GM18870 (cell line): ENCODE measurements at regions not wholly inside any gene's neighbourhood (a gene's known extent, or its start where the extent isn't known, plus 50 kb on each side); places are given as distances from the start of the nearest gene placed in this dataset.

ENCODE experiments used
- ATAC-seq: cut with Tn5 transposase; IDR thresholded peaks from one replicate; pipeline ENCODE4 v1.9.1; 2021; ENCODE audit warnings: moderate library complexity; ENCODE audit not compliant: unreplicated experiment

DNA sequence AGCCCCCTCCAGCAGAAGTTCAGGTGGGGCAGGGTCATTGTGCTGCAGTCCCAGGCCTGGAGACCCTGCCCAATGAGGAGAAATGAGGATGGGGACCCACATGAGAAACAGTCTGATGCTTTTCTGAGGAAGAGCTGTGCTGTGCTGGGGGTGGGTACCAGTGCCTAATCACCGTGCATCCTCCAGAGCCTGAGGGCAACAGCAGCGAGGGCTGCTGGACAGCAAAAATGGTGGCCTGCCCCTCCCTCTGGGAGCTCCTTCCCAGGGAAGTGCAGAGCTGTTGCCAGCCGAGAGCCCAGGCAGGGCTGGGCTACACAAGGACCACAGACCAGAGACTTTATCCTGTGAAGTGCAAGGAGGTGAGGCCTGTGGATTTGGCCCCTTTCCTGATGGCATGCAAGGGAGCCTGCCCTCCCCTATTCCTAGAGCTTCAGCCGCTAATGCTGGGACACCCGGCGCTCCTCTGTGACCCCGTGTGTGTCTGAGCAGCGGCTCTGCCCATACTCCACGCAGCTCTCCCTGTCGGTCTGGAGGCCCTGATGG is 134.8 kb downstream of the DSEL start:
- no peak for ATAC-seq

DNA sequence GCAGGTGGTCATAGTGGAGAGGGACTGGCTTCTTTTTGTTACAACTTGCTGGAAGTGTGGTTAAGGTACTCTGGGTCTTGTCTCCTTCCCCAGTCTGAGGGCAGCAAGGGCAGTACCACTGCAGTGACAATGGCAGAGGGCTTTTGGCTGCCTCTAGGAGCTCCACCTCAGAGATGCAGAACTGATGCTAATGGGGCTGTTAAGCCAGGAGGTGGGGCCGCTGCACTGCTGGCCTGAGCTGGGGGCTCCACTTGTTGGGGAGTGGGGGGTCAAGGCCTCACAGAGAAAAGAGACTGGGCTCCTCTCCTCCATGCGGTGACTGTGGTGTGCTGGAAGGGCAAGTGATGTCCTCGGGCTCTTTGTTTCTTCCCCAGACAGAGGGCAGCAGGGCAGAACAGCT is 135.7 kb downstream of the DSEL start:
- no peak for ATAC-seq

GRCh38 chr18:67379981-67380380 is 136.5 kb downstream of the DSEL start:
- no peak for ATAC-seq

DNA sequence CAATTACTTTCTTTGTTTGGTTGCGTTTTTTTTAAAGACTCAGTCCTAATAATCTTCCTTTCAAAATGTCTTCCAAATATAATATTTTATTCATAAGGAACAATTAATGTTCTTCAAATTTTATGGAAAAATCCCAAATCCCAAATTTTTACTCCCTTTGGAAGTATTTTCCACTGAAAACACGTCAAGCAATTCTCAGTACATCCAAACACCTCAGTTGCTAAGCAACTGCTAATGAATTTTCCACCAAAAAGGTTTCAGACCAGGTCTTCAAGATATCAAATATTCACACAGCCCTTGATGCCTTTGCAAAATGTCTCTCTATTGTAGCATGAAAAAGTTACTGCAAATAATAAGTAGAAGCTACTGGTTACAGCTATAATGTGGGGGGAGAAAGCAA is 140.1 kb downstream of the DSEL start:
- no peak for ATAC-seq

GRCh38 chr18:67373636-67374035 is 142.9 kb downstream of the DSEL start:
- no peak for ATAC-seq

GRCh38 chr18:67367540-67367939 is 149.0 kb downstream of the DSEL start:
- no peak for ATAC-seq

DNA sequence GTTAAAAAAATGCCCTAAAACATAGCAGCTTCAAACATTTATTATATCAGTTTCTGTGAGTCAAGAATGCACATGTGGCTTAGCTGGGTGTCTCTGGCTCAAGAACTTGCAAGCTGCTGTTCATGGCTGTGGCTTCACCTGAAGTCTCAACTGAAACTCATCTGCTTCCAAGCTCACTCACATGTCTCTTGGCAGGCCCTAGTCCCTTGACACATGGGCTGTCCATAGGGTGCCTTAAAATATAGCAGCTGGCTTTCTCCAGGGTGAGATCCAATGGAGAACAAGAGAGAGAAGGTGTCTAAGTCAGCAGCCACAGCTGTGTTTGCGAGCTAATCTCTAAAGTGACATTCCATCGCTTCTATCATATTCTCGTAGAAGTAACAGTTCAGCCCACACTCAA is 152.8 kb downstream of the DSEL start:
- no peak for ATAC-seq

- ATAC-seq: no peak
These were observed 153.6 kb downstream of the DSEL start for GRCh38 chr18:67362906-67363305.

DNA sequence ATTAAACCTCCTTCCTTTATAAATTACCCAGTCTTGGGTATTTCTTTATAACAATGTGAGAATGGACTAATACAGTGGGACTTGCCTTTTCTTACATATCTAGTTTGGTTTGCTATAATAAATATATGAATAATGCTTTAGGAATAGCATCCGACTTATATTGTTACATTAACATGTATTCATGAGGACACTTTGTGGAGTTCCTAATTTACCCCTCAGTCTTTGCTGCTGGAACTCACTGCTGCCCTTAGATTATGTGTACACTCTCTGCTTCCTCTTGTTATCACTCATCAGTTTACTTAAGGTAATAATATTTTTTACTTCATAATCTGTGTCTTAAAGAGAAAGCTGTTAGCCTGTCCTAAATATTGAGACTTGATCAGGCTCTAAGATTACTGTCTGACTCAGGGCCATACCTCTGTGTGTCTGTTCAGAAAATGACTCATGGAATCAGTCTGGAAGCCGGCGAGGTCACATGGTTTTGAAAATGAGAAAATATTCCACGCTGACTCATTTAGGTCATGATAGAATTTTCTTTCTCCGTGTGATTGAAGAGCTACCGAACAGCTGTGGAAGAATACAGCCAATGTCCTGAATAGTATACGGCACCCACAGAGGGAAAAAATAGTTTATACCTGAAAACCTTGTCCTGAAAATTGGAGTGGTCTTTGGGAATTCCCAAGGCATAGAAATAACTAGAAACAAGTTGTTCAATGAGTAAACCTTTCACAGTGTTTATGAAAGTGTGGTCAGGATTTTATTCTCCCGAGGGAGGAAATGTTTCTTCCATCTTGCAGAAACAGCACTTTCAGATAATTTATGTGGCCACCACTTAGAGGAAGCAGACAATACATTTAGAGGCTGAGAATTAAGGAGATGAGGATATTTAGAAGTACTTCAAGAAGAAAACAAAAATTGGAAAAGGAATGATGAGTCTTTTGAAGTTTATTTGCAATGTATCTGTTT is 156.4 kb downstream of the DSEL start:
- peak; percentile 96 for ATAC-seq

- ATAC-seq: no peak
These were observed 157.6 kb downstream of the DSEL start for GRCh38 chr18:67358947-67359346.

DNA sequence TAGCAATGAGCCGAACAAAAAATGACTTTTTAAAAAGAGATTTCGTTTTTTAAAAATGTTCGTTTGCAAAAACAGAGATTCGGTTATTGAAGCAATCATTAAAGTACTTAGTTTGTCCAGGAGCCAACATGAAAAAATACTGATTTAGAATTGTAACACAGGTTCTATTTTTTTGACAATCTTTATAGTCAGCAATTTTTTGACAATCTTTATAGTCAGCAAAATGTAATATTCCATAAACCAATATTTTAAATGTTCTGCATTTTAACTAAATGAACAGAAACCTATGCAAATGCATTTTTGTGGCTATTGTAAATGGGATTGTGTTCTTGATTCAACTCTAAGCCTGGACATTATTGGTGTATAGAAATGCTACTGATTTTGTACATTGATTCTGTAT is 161.8 kb downstream of the DSEL start:
- no peak for ATAC-seq

DNA sequence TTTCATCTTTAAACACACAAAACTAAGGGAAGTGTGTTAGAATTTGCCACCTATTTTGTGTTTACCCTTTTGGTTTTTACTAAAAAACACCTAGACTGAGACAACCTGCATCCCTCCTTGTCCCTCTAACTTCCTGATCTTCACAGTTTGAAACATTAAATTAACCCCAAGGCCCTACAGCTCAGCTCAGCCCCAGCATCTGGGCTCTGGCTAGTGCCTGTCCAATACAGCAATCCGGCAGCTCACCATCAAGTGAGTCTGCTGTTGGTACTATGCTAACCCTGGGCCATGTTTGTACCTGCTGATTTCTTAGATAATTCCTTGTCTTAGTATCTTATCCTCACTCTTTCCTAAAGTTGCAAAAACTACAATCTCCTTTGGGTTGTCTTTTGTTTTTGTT is 162.4 kb downstream of the DSEL start:
- no peak for ATAC-seq

DNA sequence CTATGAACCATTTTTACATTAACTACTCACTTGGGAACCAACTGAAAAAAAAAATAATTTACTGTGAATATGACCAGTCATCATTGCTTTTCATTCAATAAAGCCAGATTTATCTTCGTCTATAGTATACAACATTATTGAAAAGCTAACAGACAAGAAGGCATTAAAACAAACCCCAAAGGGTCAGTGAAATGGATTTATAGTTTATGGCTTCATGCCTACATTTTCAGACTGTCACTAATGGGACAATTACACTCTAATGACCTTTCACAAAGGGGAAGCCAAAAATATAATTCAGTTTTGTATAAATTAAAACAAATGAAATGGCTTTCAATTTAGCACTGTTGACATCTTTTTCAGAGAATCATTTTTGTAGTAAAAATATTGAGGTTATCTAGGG is 169.1 kb downstream of the DSEL start:
- no peak for ATAC-seq

- no peak for ATAC-seq
These were observed 174.4 kb downstream of the DSEL start for GRCh38 chr18:67342159-67342558.

- ATAC-seq: no peak
These were observed 178.8 kb downstream of the DSEL start for GRCh38 chr18:67337696-67338095.

DNA sequence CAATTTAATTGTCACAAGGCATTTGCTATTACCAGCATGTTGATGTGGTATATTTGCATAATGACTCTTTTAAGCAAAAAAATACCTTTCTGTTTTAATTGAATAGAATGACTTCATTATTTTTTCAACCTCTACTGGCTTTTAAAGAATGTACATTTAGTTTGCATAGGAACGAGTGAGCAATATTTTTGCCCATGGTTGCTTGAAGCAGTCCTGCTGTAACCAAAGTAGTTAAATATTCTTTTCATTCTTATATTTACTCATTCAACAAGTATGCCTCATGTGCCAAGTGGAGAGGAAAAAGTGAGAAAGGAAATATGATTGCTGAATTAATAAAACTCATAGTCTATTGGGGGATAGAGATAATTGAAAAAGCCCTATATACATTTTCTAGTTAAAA is 184.7 kb downstream of the DSEL start:
- no peak for ATAC-seq

DNA sequence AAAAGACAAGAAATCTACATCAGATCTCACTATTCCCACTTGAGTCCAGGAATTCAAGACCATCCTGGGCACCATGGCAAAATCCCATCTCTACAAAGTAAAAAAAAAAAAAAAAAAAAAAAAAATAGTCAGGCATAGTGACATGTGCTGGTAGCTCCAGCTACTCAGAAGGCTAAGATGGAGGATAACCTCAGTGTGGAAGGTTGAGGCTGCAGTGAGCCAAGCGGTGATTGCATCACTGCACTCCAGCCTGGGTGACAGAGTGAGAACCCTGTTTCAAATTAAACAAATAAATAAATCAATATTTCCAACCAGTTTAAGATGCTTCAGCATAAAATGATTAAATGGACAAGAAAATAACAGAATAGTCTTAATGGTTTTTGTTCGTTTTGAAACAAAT is 197.4 kb downstream of the DSEL start:
- no peak for ATAC-seq

DNA sequence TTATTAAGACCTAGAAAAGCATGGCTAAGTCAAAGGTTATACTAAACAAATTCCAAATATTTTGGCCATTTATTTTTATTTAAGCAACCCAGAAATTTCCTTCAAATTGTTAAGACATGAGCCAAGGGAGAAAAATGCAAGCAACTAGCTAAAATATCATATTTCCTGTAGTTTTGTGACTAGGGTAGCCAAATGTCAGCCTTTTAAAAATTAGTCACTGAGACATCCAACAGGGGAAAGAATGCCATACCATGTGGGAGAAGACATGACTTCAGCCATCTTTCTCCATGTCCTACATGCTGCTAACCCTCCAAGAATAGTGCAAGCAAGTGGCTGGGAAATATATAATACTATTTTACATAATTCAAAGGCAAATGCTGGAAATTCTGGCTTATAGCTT is 197.9 kb downstream of the DSEL start:
- ATAC-seq: no peak

- ATAC-seq: no peak
These were observed 205.7 kb downstream of the DSEL start for GRCh38 chr18:67310826-67311225.

DNA sequence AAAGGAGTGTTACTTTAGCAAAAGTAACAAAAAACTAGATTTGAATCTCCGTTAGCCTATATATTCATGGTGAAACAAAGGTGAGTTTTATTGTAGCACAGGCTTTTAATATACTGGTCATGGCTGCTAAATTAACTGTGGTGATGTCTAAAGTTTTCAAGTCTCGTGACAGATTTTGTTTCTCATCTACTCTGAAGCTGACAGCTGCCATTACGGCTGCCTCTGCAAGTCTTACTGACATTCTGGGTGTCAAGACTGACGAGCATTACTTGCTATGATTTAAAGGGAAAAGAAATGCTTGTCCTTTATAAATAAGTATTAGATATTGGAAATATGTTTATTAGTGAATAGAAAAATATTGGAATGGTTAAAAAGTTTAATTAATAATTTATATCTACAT is 207.7 kb downstream of the DSEL start:
- ATAC-seq: no peak

DNA sequence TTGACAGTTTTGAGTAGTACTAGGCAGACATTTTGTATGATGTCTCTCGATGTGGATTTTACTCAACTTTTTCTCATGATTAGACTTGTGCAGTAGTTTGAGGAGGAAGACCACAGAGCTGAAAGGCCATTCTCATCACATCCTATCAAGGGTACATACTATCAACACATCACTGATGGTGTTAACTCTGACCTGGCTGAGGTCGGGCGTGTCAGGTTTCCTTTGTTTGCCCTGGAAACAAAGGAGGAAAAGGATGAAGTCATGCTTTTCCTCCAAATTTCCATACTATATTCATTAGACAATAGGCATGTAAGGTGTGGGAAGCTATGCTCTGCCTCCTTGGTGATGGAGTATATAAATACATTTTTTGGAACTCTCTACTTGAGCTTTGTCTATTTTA is 211.1 kb downstream of the DSEL start:
- no peak for ATAC-seq

- ATAC-seq: no peak
These were observed 214.5 kb downstream of the DSEL start for GRCh38 chr18:67302043-67302442.

DNA sequence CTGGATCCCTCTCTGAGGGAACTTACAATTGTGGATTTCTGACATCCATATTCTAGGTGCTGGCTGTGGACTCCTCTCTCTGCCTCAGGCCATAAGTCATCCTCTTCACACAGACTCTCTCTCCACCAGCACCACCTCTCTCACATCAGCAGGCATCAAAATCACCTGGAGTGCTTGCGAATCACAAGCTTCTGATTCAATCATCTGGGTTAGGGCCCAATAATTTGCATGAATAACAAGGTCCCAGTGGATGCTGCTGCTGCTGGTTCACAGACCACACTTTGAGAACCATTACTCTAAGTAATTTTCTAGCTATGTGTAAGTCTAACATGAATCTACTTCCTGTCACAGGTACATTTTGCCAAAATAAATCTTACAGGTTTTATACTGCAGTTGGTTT is 214.9 kb downstream of the DSEL start:
- no peak for ATAC-seq
